SH-SY5Y (cell line): ENCODE measurements at regions not wholly inside any gene's neighbourhood (a gene's known extent, or its start where the extent isn't known, plus 50 kb on each side); places are given as distances from the start of the nearest gene placed in this dataset.

Source experiments
- GATA2 ChIP-seq: IDR thresholded peaks from 2 replicates; pipeline ENCODE4 v1.6.1; 2011; ENCODE audit warnings: mild to moderate bottlenecking, low read depth, low read length
- GATA3 ChIP-seq: IDR thresholded peaks from 2 replicates; pipeline ENCODE4 v1.6.1; 2011; ENCODE audit warnings: low read depth, mild to moderate bottlenecking, low read length, moderate library complexity

GRCh38 chr18:78682716-78683115, 296.9 kb upstream of the SALL3 start:
- no peak for TF ChIP-seq GATA2
- TF ChIP-seq GATA3: no peak
